ENCODE measurements at regions not wholly inside any gene's neighbourhood (a gene's known extent, or its start where the extent isn't known, plus 50 kb on each side); places are given as distances from the start of the nearest gene placed in this dataset.

DNA sequence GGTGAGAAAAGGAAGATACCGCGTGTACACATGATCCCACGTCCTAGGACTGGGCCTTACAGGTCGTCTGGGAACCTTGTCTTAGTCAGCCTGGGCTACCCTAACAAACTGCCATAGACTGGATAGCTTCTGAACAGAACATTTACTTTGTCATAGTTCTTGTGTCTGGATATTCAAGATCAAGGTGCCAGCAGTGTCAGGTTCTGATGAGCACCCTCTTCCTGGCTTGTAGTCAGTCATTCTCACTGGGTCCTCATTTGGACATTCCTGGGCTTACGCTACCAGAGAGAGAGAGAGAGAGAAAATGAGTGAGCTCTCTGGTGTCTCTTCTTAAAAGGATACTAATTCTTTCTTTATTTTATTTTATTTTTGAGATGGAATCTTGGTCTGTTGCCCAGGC, 685.8 kb upstream of the RBFOX1 start:
- TF ChIP-seq, protein P1, sequence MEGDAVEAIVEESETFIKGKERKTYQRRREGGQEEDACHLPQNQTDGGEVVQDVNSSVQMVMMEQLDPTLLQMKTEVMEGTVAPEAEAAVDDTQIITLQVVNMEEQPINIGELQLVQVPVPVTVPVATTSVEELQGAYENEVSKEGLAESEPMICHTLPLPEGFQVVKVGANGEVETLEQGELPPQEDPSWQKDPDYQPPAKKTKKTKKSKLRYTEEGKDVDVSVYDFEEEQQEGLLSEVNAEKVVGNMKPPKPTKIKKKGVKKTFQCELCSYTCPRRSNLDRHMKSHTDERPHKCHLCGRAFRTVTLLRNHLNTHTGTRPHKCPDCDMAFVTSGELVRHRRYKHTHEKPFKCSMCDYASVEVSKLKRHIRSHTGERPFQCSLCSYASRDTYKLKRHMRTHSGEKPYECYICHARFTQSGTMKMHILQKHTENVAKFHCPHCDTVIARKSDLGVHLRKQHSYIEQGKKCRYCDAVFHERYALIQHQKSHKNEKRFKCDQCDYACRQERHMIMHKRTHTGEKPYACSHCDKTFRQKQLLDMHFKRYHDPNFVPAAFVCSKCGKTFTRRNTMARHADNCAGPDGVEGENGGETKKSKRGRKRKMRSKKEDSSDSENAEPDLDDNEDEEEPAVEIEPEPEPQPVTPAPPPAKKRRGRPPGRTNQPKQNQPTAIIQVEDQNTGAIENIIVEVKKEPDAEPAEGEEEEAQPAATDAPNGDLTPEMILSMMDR (IDR thresholded peaks at IDR 0.05 in 2 of 3, conservative IDR thresholded peaks at IDR 0.05 in 1 of 3; ENCODE audit: borderline replicate concordance in 1 of 3, insufficient read depth in 1 of 3, low read depth in 2 of 3, low read length in 2 of 3) = no peak
- TF ChIP-seq EZH2 (IDR thresholded peaks at IDR 0.05) = no peak
